GM12878 (cell line): ENCODE measurements at regions not wholly inside any gene's neighbourhood (a gene's known extent, or its start where the extent isn't known, plus 50 kb on each side); places are given as distances from the start of the nearest gene placed in this dataset.

Source experiments
- ATAC-seq: fragments of 200-7000 bp; cut with Tn5 transposase; 3 replicates; pipeline ENCODE4 v1.9.1; 2020; ENCODE audit warnings: mild to moderate bottlenecking, moderate library complexity
- BruUV-seq: library from RNA; stranded (reverse); fragments of 400-500 nt; replicated peaks from 2 replicates; lab custom pipeline; 2021; lab: Mats Ljungman, UMichigan
- CTCF ChIA-PET: fragments of 300-600 bp; sonication (Branson Sonifier 250); formaldehyde crosslinking; extraction: SDS; loops from one replicate; lab custom pipeline; 2021; ENCODE audit warnings: inconsistent platforms; lab: Yijun Ruan, JAX
- POLR2A ChIA-PET: fragments of 350-600 bp; formaldehyde crosslinking; extraction: SDS; loops from one replicate; lab custom pipeline; 2021; ENCODE audit warnings: inconsistent platforms; lab: Charles Lee
- RAD21 ChIA-PET: fragments of 300-600 bp; sonication (Branson Sonifier 250); formaldehyde crosslinking; loops from one replicate; lab custom pipeline; 2023; ENCODE audit warnings: antibody characterized with exemption; ENCODE audit not compliant: unreplicated experiment; lab: Charles Lee
- SMC1A ChIA-PET: fragments of 300-600 bp; sonication (Branson Sonifier 250); formaldehyde crosslinking; loops from one replicate; lab custom pipeline; 2023; ENCODE audit not compliant: unreplicated experiment, uncharacterized antibody; lab: Charles Lee
- DNase-seq: peaks from one replicate; pipeline ENCODE4 v3.0.0-alpha.2; 2011; ENCODE audit warnings: low read depth, low spot score
- FAIRE-seq: peaks from 3 replicates; lab custom pipeline; 2011; peaks lifted over from hg19 to GRCh38; lab: Jason Lieb, UNC
- H2AFZ ChIP-seq: 2 replicates; pipeline ENCODE4 v1.6.0; 2011; ENCODE audit warnings: low read depth, low read length, control low read depth; ENCODE audit not compliant: control insufficient read depth
- H3K27ac ChIP-seq: 2 replicates; pipeline ENCODE4 v1.5.1; 2011; ENCODE audit warnings: control low read depth; ENCODE audit not compliant: control insufficient read depth, insufficient read depth
- H3K27me3 ChIP-seq, 2 experiments: replicated peaks in 1 of 2; 2 replicates each; pipeline versions ENCODE4 v1.6.0 to v1.6.1; 2011; ENCODE audit warnings: low read length in 1 of 2; ENCODE audit not compliant: control insufficient read depth in 2 of 2, insufficient read depth in 2 of 2
- H3K36me3 ChIP-seq, 2 experiments: 2 replicates each; pipeline ENCODE4 v1.5.1; 2011; ENCODE audit warnings: low read length in 1 of 2; ENCODE audit not compliant: control insufficient read depth in 2 of 2, insufficient read depth in 2 of 2
- H3K4me1 ChIP-seq: 2 replicates; pipeline ENCODE4 v1.6.1; 2011; ENCODE audit warnings: mild to moderate bottlenecking, low read length, moderate library complexity, mixed read lengths; ENCODE audit not compliant: control insufficient read depth, insufficient read depth
- H3K4me2 ChIP-seq: 2 replicates; pipeline ENCODE4 v1.6.0; 2011; ENCODE audit warnings: control low read depth; ENCODE audit not compliant: control insufficient read depth, insufficient read depth
- H3K4me3 ChIP-seq: fragments of 200-600 bp; sonication (generic); 2 replicates; pipeline ENCODE4 v1.5.1; 2016
- H3K79me2 ChIP-seq: 2 replicates; pipeline ENCODE4 v1.6.0; 2011; ENCODE audit warnings: low read length; ENCODE audit not compliant: control insufficient read depth, insufficient read depth
- H3K9ac ChIP-seq: 2 replicates; pipeline ENCODE4 v1.8.0; 2011; ENCODE audit warnings: low read length, control low read depth, mixed read lengths; ENCODE audit not compliant: control insufficient read depth, insufficient read depth
- H3K9me3 ChIP-seq: replicated peaks from 3 replicates; pipeline ENCODE4 v1.5.1; 2011; ENCODE audit warnings: mild to moderate bottlenecking, low read length; ENCODE audit not compliant: control insufficient read depth, insufficient read depth
- H4K20me1 ChIP-seq: 2 replicates; pipeline ENCODE4 v1.6.0; 2011; ENCODE audit not compliant: control insufficient read depth, insufficient read depth
- BCL11A ChIP-seq: IDR thresholded peaks from 2 replicates; pipeline ENCODE4 v1.6.1; 2011; ENCODE audit warnings: low read depth, low read length
- FOS ChIP-seq: IDR thresholded peaks from 3 replicates; pipeline ENCODE4 v1.6.1; 2011; ENCODE audit warnings: borderline replicate concordance; ENCODE audit not compliant: insufficient read length; ENCODE audit errors: extremely low read depth
- HSF1 ChIP-seq: fragments of 150-350 bp; IDR thresholded peaks from 2 replicates; pipeline ENCODE4 v1.6.1; 2014; ENCODE audit warnings: mild to moderate bottlenecking, low read depth, low read length
- IKZF1 ChIP-seq: fragments of 450-650 bp; conservative IDR thresholded peaks from 2 replicates; pipeline ENCODE4 v1.6.1; 2017; ENCODE audit warnings: antibody characterized with exemption, mild to moderate bottlenecking
- MLLT1 ChIP-seq: fragments of 450-650 bp; IDR thresholded peaks from 2 replicates; pipeline ENCODE4 v1.6.1; 2016; ENCODE audit warnings: mild to moderate bottlenecking
- NFIC ChIP-seq: IDR thresholded peaks from 2 replicates; pipeline ENCODE4 v1.6.1; 2012; ENCODE audit warnings: low read depth, mild to moderate bottlenecking, inconsistent platforms, low read length, moderate library complexity
- NR2C2 ChIP-seq: IDR thresholded peaks from 2 replicates; pipeline ENCODE4 v1.6.1; 2011; ENCODE audit warnings: borderline replicate concordance, low read depth; ENCODE audit not compliant: control insufficient read depth, insufficient read length
- PAX8 ChIP-seq: fragments of 450-650 bp; IDR thresholded peaks from 2 replicates; pipeline ENCODE4 v1.6.1; 2017; ENCODE audit warnings: mild to moderate bottlenecking, moderate library complexity
- RELB ChIP-seq: fragments of 450-650 bp; IDR thresholded peaks from 2 replicates; pipeline ENCODE4 v1.6.1; 2017; ENCODE audit warnings: low read depth, mild to moderate bottlenecking, moderate library complexity
- STAT3 ChIP-seq: IDR thresholded peaks from 2 replicates; pipeline ENCODE4 v1.6.1; 2011; ENCODE audit warnings: low read depth, low read length, improper control_type of control experiment
- TCF12 ChIP-seq: IDR thresholded peaks from 2 replicates; pipeline ENCODE4 v1.6.1; 2011; ENCODE audit warnings: low read depth, mild to moderate bottlenecking, low read length
- ZNF384 ChIP-seq: IDR thresholded peaks from 2 replicates; pipeline ENCODE4 v1.6.1; 2012; ENCODE audit warnings: low read depth, mild to moderate bottlenecking, low read length, improper control_type of control experiment, borderline replicate concordance
- WGBS: methylation state at CpG from one replicate; pipeline ENCODE4 v1.1.6; 2016; ENCODE audit warnings: low lambda C conversion rate; ENCODE audit not compliant: insufficient replicate concordance, insufficient coverage; ENCODE audit errors: missing lambda C conversion rate; 5-methylcytosine and 5-hydroxymethylcytosine counted together
- in situ Hi-C: fragments of 300-500 bp; cut with MboI; formaldehyde crosslinking; loops from 9 replicates; pipeline ENCODE4 v1.14.3; 2018; ENCODE audit warnings: mixed read lengths
- intact Hi-C: fragments of 100-400 bp; cut with micrococcal nuclease; formaldehyde crosslinking; loops from one replicate; pipeline ENCODE4 v1.14.2; 2022; ENCODE audit not compliant: unreplicated experiment
- TF ChIP-seq, protein P1 (sequence below): IDR thresholded peaks from 2 replicates; pipeline ENCODE4 v1.6.1; 2011; ENCODE audit warnings: mild to moderate bottlenecking, low read depth, low read length, moderate library complexity; ENCODE audit not compliant: insufficient replicate concordance
- TF ChIP-seq, protein P2 (sequence below): IDR thresholded peaks from 2 replicates; pipeline ENCODE4 v1.6.1; 2011; ENCODE audit warnings: borderline replicate concordance, low read depth, mild to moderate bottlenecking, moderate library complexity, mixed read lengths, low read length; ENCODE audit not compliant: insufficient read depth; ENCODE audit errors: extremely low read length
- TF ChIP-seq, protein P3 (sequence below), 3 experiments: IDR thresholded peaks in 2 of 3; conservative IDR thresholded peaks in 1 of 3; 2 replicates each; pipeline ENCODE4 v1.5.1; 2011; ENCODE audit warnings: low read depth in 3 of 3, low read length in 3 of 3, mild to moderate bottlenecking in 3 of 3, control low read depth in 2 of 3, moderate library complexity in 2 of 3, inconsistent platforms in 1 of 3, mixed read lengths in 1 of 3; ENCODE audit not compliant: control insufficient read depth in 2 of 3, insufficient read depth in 1 of 3; ENCODE audit errors: extremely low read depth in 1 of 3

DNA sequence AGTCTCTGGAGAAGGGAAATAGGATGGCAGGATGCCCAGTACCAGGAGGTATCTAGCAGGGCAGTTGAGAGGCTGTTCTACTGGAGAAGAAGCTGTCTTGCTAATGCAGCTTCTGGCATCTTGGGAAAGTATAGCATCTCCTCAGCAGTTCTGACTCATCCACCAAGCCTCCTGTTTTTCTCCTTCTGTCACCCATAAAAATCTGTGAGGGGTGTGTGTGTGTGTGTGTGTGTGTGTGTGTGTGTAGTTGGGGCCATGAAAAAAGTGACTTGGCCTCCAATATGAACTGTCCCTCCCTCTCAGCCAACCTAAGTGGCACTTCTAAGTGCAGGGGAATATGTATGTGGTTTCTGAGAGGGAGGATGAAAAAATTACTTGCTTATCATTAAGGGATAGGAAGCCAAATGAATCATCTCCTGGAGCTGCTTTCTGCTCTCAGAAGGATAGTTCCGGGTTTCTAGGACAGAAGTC is 83.9 kb downstream of the CBLN2 start:
- intact Hi-C loops (no loop called here), in situ Hi-C loops (no loop called here)
- POLR2A ChIA-PET = interaction anchor here (0.6 kb wide), 2 partner anchors 32 to 94 kb away, joined by 3 to 5 read pairs; no protein-coding TSS in a partner anchor
- Histone ChIP-seq H3K4me1 (no peaks in the 10 kb centered on the region), H4K20me1 (no peaks in the 10 kb centered on the region), H3K27me3 (no peaks in the 10 kb centered on the region), H2AFZ (no peak overlapping the region), H3K9me3 (no peaks in the 10 kb centered on the region), H3K9ac (no peak overlapping the region), H3K27ac (no peak overlapping the region), H3K79me2 (no peaks in the 10 kb centered on the region), H3K4me3 (no peak overlapping the region), H3K4me2 (no peak overlapping the region), H3K36me3 (no peaks in the 10 kb centered on the region)
- BruUV-seq = no TSS peak
- RAD21 ChIA-PET = no interaction called here
- CTCF ChIA-PET = no interaction called here
- no peak for ATAC-seq
- no peak for FAIRE-seq
- no peak for DNase-seq
- SMC1A ChIA-PET = interaction anchor here (0.6 kb wide), 1 partner anchor 7 kb away, joined by 4 read pairs; no protein-coding TSS in a partner anchor
- WGBS = 0% methylated on average over 1 of the region's 1 CpG
- no peak for TF ChIP-seq IKZF1
- TF ChIP-seq FOS = no peak
- no peak for TF ChIP-seq ZNF384
- no peak for TF ChIP-seq TCF12
- TF ChIP-seq BCL11A = no peak
- no peak for TF ChIP-seq NR2C2
- no peak for TF ChIP-seq STAT3
- TF ChIP-seq, protein P1, sequence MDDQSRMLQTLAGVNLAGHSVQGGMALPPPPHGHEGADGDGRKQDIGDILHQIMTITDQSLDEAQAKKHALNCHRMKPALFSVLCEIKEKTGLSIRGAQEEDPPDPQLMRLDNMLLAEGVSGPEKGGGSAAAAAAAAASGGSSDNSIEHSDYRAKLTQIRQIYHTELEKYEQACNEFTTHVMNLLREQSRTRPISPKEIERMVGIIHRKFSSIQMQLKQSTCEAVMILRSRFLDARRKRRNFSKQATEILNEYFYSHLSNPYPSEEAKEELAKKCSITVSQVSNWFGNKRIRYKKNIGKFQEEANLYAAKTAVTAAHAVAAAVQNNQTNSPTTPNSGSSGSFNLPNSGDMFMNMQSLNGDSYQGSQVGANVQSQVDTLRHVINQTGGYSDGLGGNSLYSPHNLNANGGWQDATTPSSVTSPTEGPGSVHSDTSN = no peak
- TF ChIP-seq PAX8 = no peak
- TF ChIP-seq RELB = no peak
- no peak for TF ChIP-seq HSF1
- no peak for TF ChIP-seq NFIC
- no peak for TF ChIP-seq MLLT1
- TF ChIP-seq, protein P2, sequence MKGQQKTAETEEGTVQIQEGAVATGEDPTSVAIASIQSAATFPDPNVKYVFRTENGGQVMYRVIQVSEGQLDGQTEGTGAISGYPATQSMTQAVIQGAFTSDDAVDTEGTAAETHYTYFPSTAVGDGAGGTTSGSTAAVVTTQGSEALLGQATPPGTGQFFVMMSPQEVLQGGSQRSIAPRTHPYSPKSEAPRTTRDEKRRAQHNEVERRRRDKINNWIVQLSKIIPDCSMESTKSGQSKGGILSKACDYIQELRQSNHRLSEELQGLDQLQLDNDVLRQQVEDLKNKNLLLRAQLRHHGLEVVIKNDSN = no peak
- TF ChIP-seq, protein P3, sequence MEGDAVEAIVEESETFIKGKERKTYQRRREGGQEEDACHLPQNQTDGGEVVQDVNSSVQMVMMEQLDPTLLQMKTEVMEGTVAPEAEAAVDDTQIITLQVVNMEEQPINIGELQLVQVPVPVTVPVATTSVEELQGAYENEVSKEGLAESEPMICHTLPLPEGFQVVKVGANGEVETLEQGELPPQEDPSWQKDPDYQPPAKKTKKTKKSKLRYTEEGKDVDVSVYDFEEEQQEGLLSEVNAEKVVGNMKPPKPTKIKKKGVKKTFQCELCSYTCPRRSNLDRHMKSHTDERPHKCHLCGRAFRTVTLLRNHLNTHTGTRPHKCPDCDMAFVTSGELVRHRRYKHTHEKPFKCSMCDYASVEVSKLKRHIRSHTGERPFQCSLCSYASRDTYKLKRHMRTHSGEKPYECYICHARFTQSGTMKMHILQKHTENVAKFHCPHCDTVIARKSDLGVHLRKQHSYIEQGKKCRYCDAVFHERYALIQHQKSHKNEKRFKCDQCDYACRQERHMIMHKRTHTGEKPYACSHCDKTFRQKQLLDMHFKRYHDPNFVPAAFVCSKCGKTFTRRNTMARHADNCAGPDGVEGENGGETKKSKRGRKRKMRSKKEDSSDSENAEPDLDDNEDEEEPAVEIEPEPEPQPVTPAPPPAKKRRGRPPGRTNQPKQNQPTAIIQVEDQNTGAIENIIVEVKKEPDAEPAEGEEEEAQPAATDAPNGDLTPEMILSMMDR (IDR thresholded peaks at IDR 0.05 in 2 of 3, conservative IDR thresholded peaks at IDR 0.05 in 1 of 3; ENCODE audit: control insufficient read depth in 2 of 3, extremely low read depth in 1 of 3, insufficient read depth in 1 of 3, low read depth in 3 of 3, low read length in 3 of 3) = no peak
